H9 (cell line): ENCODE measurements at regions not wholly inside any gene's neighbourhood (a gene's known extent, or its start where the extent isn't known, plus 50 kb on each side); places are given as distances from the start of the nearest gene placed in this dataset.

Experiments used
- DNase-seq: peaks from one replicate; pipeline ENCODE4 v3.0.0-alpha.2; 2017
- H2AFZ ChIP-seq: one replicate; pipeline ENCODE4 v1.6.1; 2013; ENCODE audit warnings: mild to moderate bottlenecking, low read length, control low read depth, moderate library complexity
- H2AK5ac ChIP-seq: 2 replicates; pipeline ENCODE4 v1.6.1; 2013; ENCODE audit warnings: low read length, control low read depth, mixed read lengths; ENCODE audit not compliant: insufficient read length
- H2BK120ac ChIP-seq: one replicate; pipeline ENCODE4 v1.6.1; 2013; ENCODE audit warnings: low read depth, mild to moderate bottlenecking, low read length, control low read depth, inconsistent platforms; ENCODE audit not compliant: poor library complexity, severe bottlenecking
- H2BK12ac ChIP-seq: 2 replicates; pipeline ENCODE4 v1.6.1; 2013; ENCODE audit warnings: low read length, control low read depth, mixed read lengths, low read depth; ENCODE audit not compliant: insufficient read length
- H2BK15ac ChIP-seq: 2 replicates; pipeline ENCODE4 v1.6.1; 2013; ENCODE audit warnings: low read depth, low read length, control low read depth
- H2BK20ac ChIP-seq: one replicate; pipeline ENCODE4 v1.6.1; 2013; ENCODE audit warnings: low read depth, mild to moderate bottlenecking, low read length, control low read depth, inconsistent platforms; ENCODE audit not compliant: poor library complexity, severe bottlenecking
- H2BK5ac ChIP-seq: 2 replicates; pipeline ENCODE4 v1.6.1; 2013; ENCODE audit warnings: low read length, control low read depth, mixed read lengths; ENCODE audit not compliant: insufficient read length
- H3K14ac ChIP-seq: 2 replicates; pipeline ENCODE4 v1.6.1; 2013; ENCODE audit warnings: low read length, control low read depth; ENCODE audit not compliant: insufficient read depth
- H3K18ac ChIP-seq: 2 replicates; pipeline ENCODE4 v1.6.1; 2013; ENCODE audit warnings: low read depth, mild to moderate bottlenecking, mixed read lengths, low read length, control low read depth; ENCODE audit not compliant: insufficient read length
- H3K23ac ChIP-seq: 2 replicates; pipeline ENCODE4 v1.6.1; 2013; ENCODE audit warnings: low read length, control low read depth, mixed read lengths, low read depth; ENCODE audit not compliant: insufficient read length
- H3K23me2 ChIP-seq: 2 replicates; pipeline ENCODE4 v1.6.1; 2013; ENCODE audit warnings: low read depth, mild to moderate bottlenecking, mixed read lengths, low read length, control low read depth; ENCODE audit not compliant: insufficient read length, poor library complexity, severe bottlenecking
- H3K27ac ChIP-seq: 2 replicates; pipeline ENCODE4 v1.5.1; 2013; ENCODE audit warnings: low read length, control low read depth, mixed read lengths, low read depth; ENCODE audit not compliant: insufficient read length
- H3K27me3 ChIP-seq: 2 replicates; pipeline ENCODE4 v1.6.1; 2013; ENCODE audit warnings: low read length, control low read depth, inconsistent platforms; ENCODE audit not compliant: insufficient read depth
- H3K4ac ChIP-seq: 2 replicates; pipeline ENCODE4 v1.6.1; 2013; ENCODE audit warnings: low read depth, mild to moderate bottlenecking, control low read depth, inconsistent platforms, low read length, moderate library complexity
- H3K4me1 ChIP-seq: 2 replicates; pipeline ENCODE4 v1.6.1; 2013; ENCODE audit warnings: low read length, control low read depth, inconsistent platforms; ENCODE audit not compliant: insufficient read depth
- H3K4me2 ChIP-seq: 2 replicates; pipeline ENCODE4 v1.6.1; 2013; ENCODE audit warnings: low read length, control low read depth, mixed read lengths; ENCODE audit not compliant: insufficient read length, insufficient read depth
- H3K56ac ChIP-seq: 2 replicates; pipeline ENCODE4 v1.6.1; 2013; ENCODE audit warnings: low read depth, mild to moderate bottlenecking, mixed read lengths, low read length, control low read depth; ENCODE audit not compliant: insufficient read length
- H3K79me1 ChIP-seq: 2 replicates; pipeline ENCODE4 v1.6.1; 2013; ENCODE audit warnings: low read depth, mild to moderate bottlenecking, moderate library complexity, low read length, control low read depth, inconsistent platforms; ENCODE audit not compliant: insufficient read depth, poor library complexity, severe bottlenecking
- H3K79me2 ChIP-seq: 2 replicates; pipeline ENCODE4 v1.6.1; 2013; ENCODE audit warnings: low read length, control low read depth, inconsistent platforms; ENCODE audit not compliant: insufficient read depth
- H3K9ac ChIP-seq: 2 replicates; pipeline ENCODE4 v1.6.1; 2013; ENCODE audit warnings: low read length, control low read depth, mixed read lengths; ENCODE audit not compliant: insufficient read length; ENCODE audit errors: extremely low read depth
- H3K9me3 ChIP-seq: one replicate; pipeline ENCODE4 v1.6.1; 2013; ENCODE audit warnings: low read depth, low read length, inconsistent platforms; ENCODE audit not compliant: control insufficient read depth
- H3T11ph ChIP-seq: one replicate; pipeline ENCODE4 v1.6.1; 2013; ENCODE audit warnings: mild to moderate bottlenecking, low read length, control low read depth, inconsistent platforms
- H4K20me1 ChIP-seq: one replicate; pipeline ENCODE4 v1.6.1; 2013; ENCODE audit not compliant: control insufficient read depth, insufficient read length, insufficient read depth
- H4K5ac ChIP-seq: 2 replicates; pipeline ENCODE4 v1.6.1; 2013; ENCODE audit warnings: low read depth, mild to moderate bottlenecking, mixed read lengths, low read length, control low read depth; ENCODE audit not compliant: insufficient read length
- H4K8ac ChIP-seq: replicated peaks from 2 replicates; pipeline ENCODE4 v1.6.1; 2013; ENCODE audit warnings: low read length, control low read depth, mixed read lengths, low read depth; ENCODE audit not compliant: insufficient read length
- H4K91ac ChIP-seq: 2 replicates; pipeline ENCODE4 v1.6.1; 2013; ENCODE audit warnings: low read depth, mild to moderate bottlenecking, moderate library complexity, mixed read lengths, low read length, control low read depth; ENCODE audit not compliant: insufficient read length
- H3K27ac Mint-ChIP-seq, 3 experiments: 2 replicates in 2 of 3; 3 replicates in 1 of 3; pipeline ENCODE4 v1.8.0; 2020 to 2021; ENCODE audit warnings: mixed read lengths in 3 of 3, mild to moderate bottlenecking in 1 of 3, moderate library complexity in 1 of 3
- H3K27me3 Mint-ChIP-seq: 2 replicates; pipeline ENCODE4 v1.8.0; 2021; ENCODE audit warnings: low read depth, mild to moderate bottlenecking, moderate library complexity, mixed read lengths
- H3K36me3 Mint-ChIP-seq, 3 experiments: 2 replicates in 2 of 3; 3 replicates in 1 of 3; pipeline ENCODE4 v1.8.0; 2020 to 2021; ENCODE audit warnings: low read depth in 3 of 3, mixed read lengths in 3 of 3; ENCODE audit not compliant: insufficient read depth in 1 of 3
- H3K4me1 Mint-ChIP-seq, 2 experiments: 2 replicates each; pipeline ENCODE4 v1.8.0; 2020; ENCODE audit warnings: mixed read lengths in 2 of 2
- H3K4me3 Mint-ChIP-seq, 2 experiments: 2 replicates in 1 of 2; 3 replicates in 1 of 2; pipeline ENCODE4 v1.8.0; 2020 to 2021; ENCODE audit warnings: mild to moderate bottlenecking in 2 of 2, mixed read lengths in 2 of 2, moderate library complexity in 1 of 2
- H3K9me3 Mint-ChIP-seq, 2 experiments: 2 replicates in 1 of 2; 3 replicates in 1 of 2; pipeline ENCODE4 v1.8.0; 2020; ENCODE audit warnings: mild to moderate bottlenecking in 2 of 2, mixed read lengths in 2 of 2, moderate library complexity in 1 of 2
- WGBS: extraction: QIAGEN DNeasy Blood & Tissue Kit; methylation state at CpG from one replicate; pipeline ENCODE4 v1.1.7; 2013; ENCODE audit warnings: missing lambda C conversion rate, low lambda C conversion rate, mixed read lengths; ENCODE audit not compliant: insufficient read length; ENCODE audit errors: extremely low coverage; 5-methylcytosine and 5-hydroxymethylcytosine counted together
- TF ChIP-seq, protein P1 (sequence below): fragments of 200-600 bp; sonication (generic); conservative IDR thresholded peaks from 3 replicates; pipeline ENCODE4 v1.8.0; 2021; ENCODE audit warnings: antibody characterized with exemption, mild to moderate bottlenecking

DNA sequence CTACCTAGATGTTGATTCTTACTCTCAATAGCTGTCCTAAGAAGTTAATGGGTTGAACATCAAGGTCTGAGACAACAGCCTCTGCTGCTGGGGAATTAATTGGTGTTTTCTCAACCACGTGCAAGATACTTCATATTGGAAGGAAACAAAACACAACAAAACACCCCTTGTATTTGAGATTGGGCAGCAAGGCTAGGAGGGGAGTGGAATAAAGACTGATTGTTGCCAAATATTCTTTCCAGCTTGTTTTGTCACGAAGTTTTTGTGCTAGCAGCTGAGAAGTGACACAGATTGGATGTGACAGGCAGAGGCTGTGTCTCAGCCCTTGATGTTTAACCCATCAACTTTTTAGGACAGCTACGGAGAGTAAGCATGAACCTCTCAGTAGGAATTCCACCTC lies 808.4 kb downstream of the IGSF11 start:
- WGBS: no CpG with 5 or more reads among the region's 3 CpGs
- H3K4me1 Mint-ChIP-seq: no peaks in the 10 kb centered on the region
- peaks cover 0 to 2% (median 0%) of the 10 kb centered on the region in 3 experiments; a peak in 1 of 7 replicates for H3K36me3 Mint-ChIP-seq
- H4K91ac ChIP-seq: no peak overlapping the region
- H3K27me3 Mint-ChIP-seq: no peaks in the 10 kb centered on the region
- H3K79me1 ChIP-seq: no peaks in the 10 kb centered on the region
- H3K9ac ChIP-seq: no peak overlapping the region
- no peak overlapping the region for H3K56ac ChIP-seq
- no peaks in the 10 kb centered on the region for H3K4me1 ChIP-seq
- no peak overlapping the region for H2AK5ac ChIP-seq
- no peak overlapping the region for H3K23ac ChIP-seq
- H3K27ac Mint-ChIP-seq: no peak overlapping the region
- H2BK12ac ChIP-seq: no peak overlapping the region
- no peak overlapping the region for H2BK5ac ChIP-seq
- H3K79me2 ChIP-seq: no peaks in the 10 kb centered on the region
- H3K27ac ChIP-seq: no peak overlapping the region
- TF ChIP-seq, protein P1, sequence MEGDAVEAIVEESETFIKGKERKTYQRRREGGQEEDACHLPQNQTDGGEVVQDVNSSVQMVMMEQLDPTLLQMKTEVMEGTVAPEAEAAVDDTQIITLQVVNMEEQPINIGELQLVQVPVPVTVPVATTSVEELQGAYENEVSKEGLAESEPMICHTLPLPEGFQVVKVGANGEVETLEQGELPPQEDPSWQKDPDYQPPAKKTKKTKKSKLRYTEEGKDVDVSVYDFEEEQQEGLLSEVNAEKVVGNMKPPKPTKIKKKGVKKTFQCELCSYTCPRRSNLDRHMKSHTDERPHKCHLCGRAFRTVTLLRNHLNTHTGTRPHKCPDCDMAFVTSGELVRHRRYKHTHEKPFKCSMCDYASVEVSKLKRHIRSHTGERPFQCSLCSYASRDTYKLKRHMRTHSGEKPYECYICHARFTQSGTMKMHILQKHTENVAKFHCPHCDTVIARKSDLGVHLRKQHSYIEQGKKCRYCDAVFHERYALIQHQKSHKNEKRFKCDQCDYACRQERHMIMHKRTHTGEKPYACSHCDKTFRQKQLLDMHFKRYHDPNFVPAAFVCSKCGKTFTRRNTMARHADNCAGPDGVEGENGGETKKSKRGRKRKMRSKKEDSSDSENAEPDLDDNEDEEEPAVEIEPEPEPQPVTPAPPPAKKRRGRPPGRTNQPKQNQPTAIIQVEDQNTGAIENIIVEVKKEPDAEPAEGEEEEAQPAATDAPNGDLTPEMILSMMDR: no peak
- no peak overlapping the region for H2BK15ac ChIP-seq
- no peak overlapping the region for H3K4ac ChIP-seq
- no peaks in the 10 kb centered on the region for H3K27me3 ChIP-seq
- no peak overlapping the region for H3K4me3 Mint-ChIP-seq
- H3K4me2 ChIP-seq: no peak overlapping the region
- no peak for DNase-seq
- no peak overlapping the region for H3K18ac ChIP-seq
- no peaks in the 10 kb centered on the region for H3K23me2 ChIP-seq
- no peak overlapping the region for H3T11ph ChIP-seq
- H2AFZ ChIP-seq: no peak overlapping the region
- no peak overlapping the region for H4K5ac ChIP-seq
- H3K14ac ChIP-seq: no peak overlapping the region
- no peak overlapping the region for H4K8ac ChIP-seq
- H2BK20ac ChIP-seq: no peak overlapping the region
- peaks cover 3 to 11% of the 10 kb centered on the region in 2 experiments for H3K9me3 Mint-ChIP-seq
- H2BK120ac ChIP-seq: no peak overlapping the region
- peaks cover 2% of the 10 kb centered on the region for H4K20me1 ChIP-seq
- H3K9me3 ChIP-seq: no peaks in the 10 kb centered on the region
